Endothelial cell of umbilical vein (primary cell): ENCODE measurements at regions not wholly inside any gene's neighbourhood (a gene's known extent, or its start where the extent isn't known, plus 50 kb on each side); places are given as distances from the start of the nearest gene placed in this dataset.

Experiments used
- BruUV-seq: library from RNA; stranded (reverse); fragments of 400-500 nt; replicated peaks from 2 replicates; lab custom pipeline; 2021; lab: Mats Ljungman, UMichigan
- CTCF ChIA-PET: fragments of 300-600, 350-600 bp; sonication (Branson Sonifier 250); formaldehyde crosslinking; loops from one replicate; lab custom pipeline; 2021; ENCODE audit warnings: antibody characterized with exemption, inconsistent platforms; lab: Charles Lee
- POLR2A ChIA-PET: fragments of 300-600, 350-600 bp; sonication (Branson Sonifier 250); formaldehyde crosslinking; loops from one replicate; lab custom pipeline; 2021; ENCODE audit warnings: antibody characterized with exemption, inconsistent platforms; lab: Charles Lee
- DNase-seq: peaks from one replicate; pipeline ENCODE4 v3.0.0-alpha.2; 2011; ENCODE audit warnings: low read depth, low spot score
- FAIRE-seq: peaks from 2 replicates; lab custom pipeline; 2011; peaks lifted over from hg19 to GRCh38; lab: Jason Lieb, UNC
- H2AFZ ChIP-seq: 2 replicates; pipeline ENCODE4 v1.6.0; 2012; ENCODE audit warnings: low read depth, low read length, control low read depth, inconsistent platforms
- H3K27ac ChIP-seq: 2 replicates; pipeline ENCODE4 v1.5.1; 2011; ENCODE audit warnings: low read depth, mild to moderate bottlenecking, control low read depth, low read length, moderate library complexity; ENCODE audit not compliant: insufficient read depth
- H3K27me3 ChIP-seq, 2 experiments: 2 replicates each; pipeline versions ENCODE4 v1.6.0 to v1.6.1; 2011; ENCODE audit warnings: low read length in 2 of 2, mixed read lengths in 1 of 2; ENCODE audit not compliant: control insufficient read depth in 2 of 2, insufficient read depth in 2 of 2
- H3K36me3 ChIP-seq, 2 experiments: 2 replicates in 1 of 2; 3 replicates in 1 of 2; pipeline ENCODE4 v1.5.1; 2011; ENCODE audit warnings: low read length in 2 of 2, mild to moderate bottlenecking in 1 of 2, moderate library complexity in 1 of 2; ENCODE audit not compliant: control insufficient read depth in 2 of 2, insufficient read depth in 2 of 2; ENCODE audit errors: extremely low read depth in 1 of 2
- H3K4me1 ChIP-seq: 3 replicates; pipeline ENCODE4 v1.5.1; 2011; ENCODE audit warnings: mild to moderate bottlenecking, low read length; ENCODE audit not compliant: control insufficient read depth, insufficient read depth; ENCODE audit errors: extremely low read depth
- H3K4me2 ChIP-seq: 2 replicates; pipeline ENCODE4 v1.6.1; 2011; ENCODE audit warnings: low read length, control low read depth, mixed read lengths; ENCODE audit not compliant: insufficient read depth
- H3K4me3 ChIP-seq, 3 experiments: fragments of 200-600 bp in 1 of 3; sonication (generic), shearing (Covaris generic) in 1 of 3; replicated peaks in 1 of 3; 2 replicates each; pipeline ENCODE4 v1.5.1; 2011 to 2016; ENCODE audit warnings: control low read depth in 3 of 3, low read length in 3 of 3, mild to moderate bottlenecking in 2 of 3, inconsistent platforms in 1 of 3, low read depth in 1 of 3, moderate library complexity in 1 of 3; ENCODE audit not compliant: insufficient read depth in 1 of 3
- H3K79me2 ChIP-seq: 2 replicates; pipeline ENCODE4 v1.6.0; 2012; ENCODE audit warnings: low read length, inconsistent platforms; ENCODE audit not compliant: control insufficient read depth, insufficient read depth
- H3K9ac ChIP-seq: replicated peaks from 2 replicates; pipeline ENCODE3; 2011; ENCODE audit warnings: low read length, control low read depth; ENCODE audit not compliant: insufficient read depth; ENCODE audit errors: extremely low read depth
- H3K9me1 ChIP-seq: replicated peaks from 3 replicates; pipeline ENCODE4 v1.6.0; 2011; ENCODE audit warnings: mild to moderate bottlenecking, low read length; ENCODE audit not compliant: control insufficient read depth, insufficient read depth; ENCODE audit errors: extremely low read depth
- H3K9me3 ChIP-seq: replicated peaks from 2 replicates; pipeline ENCODE4 v1.5.1; 2012; ENCODE audit warnings: low read length, inconsistent platforms; ENCODE audit not compliant: control insufficient read depth, insufficient read depth
- H4K20me1 ChIP-seq: replicated peaks from 2 replicates; pipeline ENCODE3; 2011; ENCODE audit warnings: mild to moderate bottlenecking, low read length; ENCODE audit not compliant: control insufficient read depth, insufficient read depth; ENCODE audit errors: extremely low read depth
- CTCF ChIP-seq, 2 donors: IDR thresholded peaks; 1 replicate in 1 of 2; 2 replicates in 1 of 2; pipeline ENCODE4 v1.5.1; 2011; ENCODE audit warnings: low read length in 2 of 2, mild to moderate bottlenecking in 2 of 2, moderate library complexity in 2 of 2, control low read depth in 1 of 2, inconsistent platforms in 1 of 2, low read depth in 1 of 2; ENCODE audit not compliant: insufficient read depth in 1 of 2; ENCODE audit errors: extremely low read depth in 1 of 2
- EZH2 ChIP-seq: IDR thresholded peaks from 2 replicates; pipeline ENCODE4 v1.6.1; 2012; ENCODE audit warnings: borderline replicate concordance, low read depth, mild to moderate bottlenecking, moderate library complexity, low read length, inconsistent platforms; ENCODE audit not compliant: severe bottlenecking
- GATA2 ChIP-seq: IDR thresholded peaks from 2 replicates; pipeline ENCODE4 v1.7.0; 2011; ENCODE audit warnings: low read depth, mild to moderate bottlenecking, moderate library complexity, mixed read lengths, low read length; ENCODE audit not compliant: insufficient read length, insufficient read depth
- JUN ChIP-seq: IDR thresholded peaks from 2 replicates; pipeline ENCODE4 v1.6.1; 2011; ENCODE audit warnings: borderline replicate concordance, low read depth; ENCODE audit not compliant: insufficient read length, insufficient read depth
- MAX ChIP-seq: IDR thresholded peaks from 2 replicates; pipeline ENCODE4 v1.6.1; 2011; ENCODE audit not compliant: insufficient read depth, insufficient read length
- MYC ChIP-seq: IDR thresholded peaks from one replicate; pipeline ENCODE4 v1.6.1; 2011; ENCODE audit warnings: mild to moderate bottlenecking, low read depth, low read length
- POLR2A ChIP-seq: IDR thresholded peaks from 2 replicates; pipeline ENCODE4 v1.6.1; 2012; ENCODE audit warnings: low read depth, mild to moderate bottlenecking, control low read depth, low read length
- POLR2AphosphoS5 ChIP-seq: IDR thresholded peaks from 2 replicates; pipeline ENCODE4 v1.6.1; 2012; ENCODE audit warnings: low read depth, mild to moderate bottlenecking, control low read depth, low read length, moderate library complexity; ENCODE audit not compliant: insufficient read depth
- dilution Hi-C: fragments of 300-500 bp; cut with MboI; formaldehyde crosslinking; loops from one replicate; pipeline ENCODE4 v1.15.0; 2019; ENCODE audit warnings: low sequenced_read_pairs; ENCODE audit not compliant: extremely low pct_ligation_motif_present
- intact Hi-C: fragments of 100-400 bp; cut with micrococcal nuclease; formaldehyde crosslinking; loops from one replicate; pipeline ENCODE4 v1.10.0; 2022

- ChIA-PET POLR2A (no interaction called here), CTCF (no interaction called here)
- H3K36me3 ChIP-seq: no peaks in the 10 kb centered on the region
- no peak for FAIRE-seq
- no peak overlapping the region for H3K4me2 ChIP-seq
- no peak overlapping the region for H2AFZ ChIP-seq
- H4K20me1 ChIP-seq: no peaks in the 10 kb centered on the region
- intact Hi-C loops (no loop called here), dilution Hi-C loops (no loop called here)
- H3K79me2 ChIP-seq: no peaks in the 10 kb centered on the region
- H3K9ac ChIP-seq: no peak overlapping the region
- H3K9me3 ChIP-seq: no peaks in the 10 kb centered on the region
- no TSS peak for BruUV-seq
- no peak overlapping the region for H3K27ac ChIP-seq
- no peaks in the 10 kb centered on the region for H3K4me1 ChIP-seq
- H3K9me1 ChIP-seq: no peaks in the 10 kb centered on the region
- TF ChIP-seq CTCF (IDR thresholded peaks at IDR 0.05; ENCODE audit: extremely low read depth in 1 of 2, insufficient read depth in 1 of 2, low read depth in 1 of 2, low read length in 2 of 2): no peak
- no peak for TF ChIP-seq POLR2AphosphoS5
- no peak for TF ChIP-seq MAX
- TF ChIP-seq MYC: no peak
- DNase-seq: no peak
- H3K4me3 ChIP-seq: no peak overlapping the region
- peaks cover 0 to 2% of the 10 kb centered on the region in 2 experiments for H3K27me3 ChIP-seq
Observed at GRCh38 chr18:56516789-56517188, 121.6 kb downstream of the TXNL1 start.

- no peak overlapping the region for H3K4me2 ChIP-seq
- intact Hi-C loops (no loop called here), dilution Hi-C loops (no loop called here)
- no peak overlapping the region for H2AFZ ChIP-seq
- H3K27me3 ChIP-seq: peaks cover 0 to 2% of the 10 kb centered on the region in 2 experiments
- H3K9ac ChIP-seq: no peak overlapping the region
- H3K9me3 ChIP-seq: no peaks in the 10 kb centered on the region
- no peaks in the 10 kb centered on the region for H3K4me1 ChIP-seq
- FAIRE-seq: no peak
- no peak overlapping the region for H3K27ac ChIP-seq
- no peak for TF ChIP-seq POLR2A
- no peak for TF ChIP-seq GATA2
- no peak for TF ChIP-seq JUN
- no peak for TF ChIP-seq EZH2
- no peak for TF ChIP-seq MYC
- H3K9me1 ChIP-seq: no peaks in the 10 kb centered on the region
- POLR2A ChIA-PET: no interaction called here
- H3K79me2 ChIP-seq: no peaks in the 10 kb centered on the region
- no peaks in the 10 kb centered on the region for H3K36me3 ChIP-seq
- BruUV-seq: no TSS peak
- no peak overlapping the region for H3K4me3 ChIP-seq
- H4K20me1 ChIP-seq: no peaks in the 10 kb centered on the region
- CTCF ChIA-PET: interaction anchor here (1.2 kb wide), 1 partner anchor 51 kb away, joined by 3 read pairs; no protein-coding TSS in a partner anchor
- DNase-seq: peak; percentile 4
Observed at GRCh38 chr18:56515522-56515921, 122.9 kb downstream of the TXNL1 start.
